GM21515 (cell line): ENCODE measurements at regions not wholly inside any gene's neighbourhood (a gene's known extent, or its start where the extent isn't known, plus 50 kb on each side); places are given as distances from the start of the nearest gene placed in this dataset.
"Not testable (repeated sequence)": the region's sequence is repeated elsewhere in the genome, so short reads cannot be mapped to it uniquely, and the experiment has no call there.

ENCODE experiments used
- ATAC-seq: cut with Tn5 transposase; IDR thresholded peaks from one replicate; pipeline ENCODE4 v1.9.1; 2021; ENCODE audit not compliant: unreplicated experiment

GRCh38 chr7:10648289-10648688, 325.4 kb upstream of the PHF14 start:
- no peak for ATAC-seq

GRCh38 chr7:10649120-10649519, 324.6 kb upstream of the PHF14 start:
- not testable (repeated sequence) for ATAC-seq

- no peak for ATAC-seq
Measured at GRCh38 chr7:10655031-10655430, 318.6 kb upstream of the PHF14 start.

- no peak for ATAC-seq
Measured at GRCh38 chr7:10657201-10657600, 316.5 kb upstream of the PHF14 start.

GRCh38 chr7:10657837-10658236, 315.8 kb upstream of the PHF14 start:
- ATAC-seq, result no peak

- no peak for ATAC-seq
Measured at GRCh38 chr7:10662491-10662890, 311.2 kb upstream of the PHF14 start.

GRCh38 chr7:10662982-10663884, 310.4 kb upstream of the PHF14 start:
- ATAC-seq, result peak; percentile 49

GRCh38 chr7:10672186-10672585, 301.5 kb upstream of the PHF14 start:
- no peak for ATAC-seq

GRCh38 chr7:10677211-10677610, 296.5 kb upstream of the PHF14 start:
- no peak for ATAC-seq

- ATAC-seq, result no peak
Measured at GRCh38 chr7:10677668-10678232, 295.9 kb upstream of the PHF14 start.

- ATAC-seq, result no peak
Measured at GRCh38 chr7:10684606-10685005, 289.1 kb upstream of the PHF14 start.

GRCh38 chr7:10685040-10685439, 288.6 kb upstream of the PHF14 start:
- ATAC-seq, result no peak

GRCh38 chr7:10688544-10688943, 285.1 kb upstream of the PHF14 start:
- no peak for ATAC-seq

GRCh38 chr7:10696064-10696463, 277.6 kb upstream of the PHF14 start:
- no peak for ATAC-seq

- ATAC-seq, result no peak
Measured at GRCh38 chr7:10703059-10703458, 270.6 kb upstream of the PHF14 start.

GRCh38 chr7:10703981-10704380, 269.7 kb upstream of the PHF14 start:
- no peak for ATAC-seq

- ATAC-seq, result no peak
Measured at GRCh38 chr7:10704653-10705052, 269.0 kb upstream of the PHF14 start.

- ATAC-seq, result peak; percentile 99
Measured at GRCh38 chr7:10706875-10707493, 266.7 kb upstream of the PHF14 start.

GRCh38 chr7:10707519-10707918, 266.2 kb upstream of the PHF14 start:
- ATAC-seq, result peak; percentile 37

- ATAC-seq, result no peak
Measured at GRCh38 chr7:10708447-10708846, 265.2 kb upstream of the PHF14 start.

GRCh38 chr7:10718768-10719167, 254.9 kb upstream of the PHF14 start:
- ATAC-seq, result no peak

GRCh38 chr7:10720042-10720441, 253.6 kb upstream of the PHF14 start:
- no peak for ATAC-seq
